ENCODE measurements at regions not wholly inside any gene's neighbourhood (a gene's known extent, or its start where the extent isn't known, plus 50 kb on each side); places are given as distances from the start of the nearest gene placed in this dataset.
"Not testable (repeated sequence)": the region's sequence is repeated elsewhere in the genome, so short reads cannot be mapped to it uniquely, and the experiment has no call there.

DNA sequence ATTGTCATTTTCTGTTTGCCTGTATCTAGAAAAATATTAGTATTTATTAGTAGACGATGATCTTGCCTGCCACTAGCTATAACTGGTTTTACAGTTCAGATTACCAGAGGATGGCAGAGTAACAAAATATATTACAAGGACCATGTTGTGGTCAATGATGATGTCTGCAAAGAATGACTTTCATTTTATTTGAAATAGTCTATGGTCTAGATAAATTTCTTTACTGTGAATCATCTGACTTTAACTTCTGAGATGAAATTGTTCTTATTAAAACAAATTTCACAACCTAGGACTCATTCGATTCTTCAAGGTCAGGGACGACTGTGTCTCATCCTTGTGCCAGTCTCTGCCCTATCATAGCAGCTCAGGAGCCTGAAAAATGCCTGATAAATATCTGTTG is 637.8 kb upstream of the KLF12 start:
- no peak for DNase-seq

GRCh38 chr13:74770361-74770760 is 636.2 kb upstream of the KLF12 start:
- DNase-seq: no peak

GRCh38 chr13:74769333-74769732 is 635.1 kb upstream of the KLF12 start:
- no peak for DNase-seq

- no peak for DNase-seq
These were observed 634.4 kb upstream of the KLF12 start for GRCh38 chr13:74768521-74769085.

- DNase-seq: no peak
These were observed 632.8 kb upstream of the KLF12 start for GRCh38 chr13:74767050-74767449.

DNA sequence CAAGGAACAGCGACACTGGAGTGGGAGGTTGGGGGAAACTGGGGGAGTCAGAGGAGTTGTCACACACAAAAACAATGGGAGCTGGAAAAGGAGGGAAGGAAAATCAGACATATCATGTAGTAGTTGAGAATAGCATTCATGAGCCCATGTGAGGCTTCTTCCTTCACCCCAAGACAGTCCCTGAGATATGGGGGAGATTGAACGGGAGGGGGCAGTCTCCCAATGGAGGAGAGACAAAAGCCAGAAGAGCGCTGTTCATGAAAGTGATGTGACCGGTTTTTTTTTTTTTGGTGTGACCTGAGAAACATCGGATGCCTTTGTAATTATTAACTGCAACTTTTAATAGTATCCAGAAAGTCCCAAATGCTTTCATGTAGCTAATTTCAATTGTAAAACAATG is 631.8 kb upstream of the KLF12 start:
- no peak for DNase-seq

GRCh38 chr13:74761801-74762757 is 627.9 kb upstream of the KLF12 start:
- DNase-seq: no peak

GRCh38 chr13:74758188-74758587 is 624.0 kb upstream of the KLF12 start:
- DNase-seq: no peak

DNA sequence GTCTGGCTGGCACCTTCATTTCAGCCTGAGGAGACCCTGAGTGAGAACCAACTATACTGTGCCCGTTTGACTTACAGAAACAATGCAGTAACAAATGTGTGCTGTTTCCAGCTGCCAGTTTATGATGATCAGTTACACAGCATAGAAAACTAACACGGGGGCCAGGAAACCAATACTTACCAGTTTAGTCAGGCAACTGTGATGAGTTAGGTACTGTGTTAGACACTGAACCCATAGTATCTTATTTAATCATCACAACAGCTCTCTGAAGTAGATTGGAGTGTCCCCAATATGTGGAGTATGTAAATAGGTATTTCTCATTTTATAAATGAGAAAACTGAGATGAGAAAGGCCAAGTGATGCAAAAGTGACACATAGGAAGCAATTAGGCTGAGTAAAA is 620.9 kb upstream of the KLF12 start:
- no peak for DNase-seq

- no peak for DNase-seq
These were observed 617.5 kb upstream of the KLF12 start for GRCh38 chr13:74751739-74752138.

- DNase-seq: no peak
These were observed 613.2 kb upstream of the KLF12 start for GRCh38 chr13:74747186-74747955.

DNA sequence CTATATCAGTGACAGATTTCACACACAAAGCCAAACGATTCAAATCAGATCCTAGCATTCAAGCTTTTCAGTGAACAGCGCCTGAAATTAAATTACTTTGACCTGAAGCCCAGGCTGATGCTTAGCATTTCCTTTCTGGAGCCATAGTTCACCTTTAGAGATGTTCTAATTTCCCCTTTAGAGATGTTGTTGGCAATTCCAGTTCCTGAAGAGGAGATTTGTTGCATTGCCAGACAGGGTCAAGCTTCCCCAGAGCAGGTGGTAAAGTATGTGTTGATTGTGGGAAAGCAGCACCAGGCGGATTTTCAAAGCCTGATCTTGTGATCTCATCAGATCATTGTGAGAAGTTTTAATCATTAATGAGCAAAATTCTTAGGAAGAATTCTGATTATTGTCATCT is 609.8 kb upstream of the KLF12 start:
- DNase-seq: no peak

GRCh38 chr13:74741732-74742131 is 607.5 kb upstream of the KLF12 start:
- no peak for DNase-seq

- no peak for DNase-seq
These were observed 598.7 kb upstream of the KLF12 start for GRCh38 chr13:74732736-74733385.

- no peak for DNase-seq
These were observed 597.5 kb upstream of the KLF12 start for GRCh38 chr13:74731731-74732130.

DNA sequence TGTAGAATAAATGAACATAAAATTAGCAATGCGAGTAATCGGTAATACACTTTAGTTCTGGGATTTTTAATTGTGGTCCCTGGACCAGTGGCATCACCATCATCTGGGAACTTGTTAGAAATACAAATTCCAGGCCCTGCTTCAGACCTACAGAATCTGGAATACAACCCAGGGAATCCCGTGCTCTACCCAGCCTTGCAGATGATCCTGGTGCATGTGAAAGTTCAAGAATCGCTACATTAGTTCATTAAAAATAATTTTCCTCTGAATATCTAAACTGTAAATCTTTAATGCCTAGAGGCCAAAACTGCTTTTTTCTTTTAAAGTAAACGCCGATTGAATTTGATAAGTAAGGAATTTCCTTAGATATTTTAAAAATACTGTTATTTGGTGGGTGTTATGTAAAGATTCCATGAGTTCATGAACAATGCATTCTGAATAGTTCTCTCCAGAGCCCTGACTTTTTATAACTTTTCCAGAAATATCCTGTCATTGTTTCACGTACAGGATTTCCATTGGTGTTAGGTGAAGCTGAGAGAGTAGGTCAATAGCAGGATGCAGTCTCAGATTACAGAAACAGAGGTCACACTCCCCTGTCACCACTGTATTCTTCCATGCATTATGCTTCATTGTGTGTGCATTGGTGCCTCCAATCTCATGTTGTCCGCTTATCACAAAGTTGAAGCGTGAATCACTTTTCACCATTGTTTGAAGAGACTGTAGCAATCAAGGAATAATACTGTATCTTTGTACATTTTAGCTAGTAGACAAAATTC is 596.5 kb upstream of the KLF12 start:
- no peak for DNase-seq

- DNase-seq: no peak
These were observed 592.0 kb upstream of the KLF12 start for GRCh38 chr13:74726206-74726605.

DNA sequence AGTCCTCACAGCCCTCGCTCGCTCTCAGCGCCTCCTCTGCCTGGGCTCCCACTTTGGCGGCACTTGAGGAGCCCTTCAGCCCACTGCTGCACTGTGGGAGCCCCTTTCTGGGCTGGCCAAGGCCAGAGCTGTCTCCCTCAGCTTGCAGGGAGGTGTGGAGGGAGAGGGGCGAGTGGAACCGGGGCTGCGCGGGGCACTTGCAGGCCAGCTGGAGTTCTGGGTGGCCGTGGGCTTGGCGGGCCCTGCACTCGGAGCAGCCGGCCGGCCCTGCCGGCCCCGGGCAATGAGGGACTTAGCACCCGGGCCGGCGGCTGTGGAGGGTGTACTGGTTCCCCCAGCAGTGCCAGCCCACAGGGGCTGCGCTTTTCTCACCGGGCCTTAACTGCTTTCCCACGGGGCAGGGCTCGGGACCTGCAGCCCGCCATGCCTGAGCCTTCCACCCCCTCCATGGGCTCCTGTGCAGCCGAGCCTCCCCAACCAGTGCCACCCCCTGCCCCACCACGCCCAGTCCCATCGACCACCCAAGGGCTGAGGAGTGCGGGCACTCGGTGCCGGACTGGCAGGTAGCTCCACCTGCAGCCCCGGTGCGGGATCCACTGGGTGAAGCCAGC is 584.1 kb upstream of the KLF12 start:
- not testable (repeated sequence) for DNase-seq

DNA sequence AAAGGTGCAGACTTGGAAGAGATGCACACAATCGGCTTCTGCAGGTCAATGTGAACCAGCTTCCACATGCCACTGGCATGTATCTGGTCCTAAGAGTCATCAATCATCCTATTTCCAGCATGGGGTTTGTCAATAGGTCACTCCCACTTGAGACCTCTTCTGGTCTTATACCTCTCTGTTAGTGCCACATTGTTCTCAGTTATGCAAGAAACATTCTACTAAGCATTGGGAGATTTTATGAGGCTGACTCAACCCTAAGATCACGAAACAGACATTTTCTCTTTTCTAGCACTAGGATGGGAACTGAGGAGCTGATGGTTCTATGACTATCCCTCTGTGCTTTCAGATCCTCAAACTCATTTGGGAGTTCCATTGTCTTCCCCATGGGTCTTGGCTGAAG is 581.5 kb upstream of the KLF12 start:
- DNase-seq: no peak

GRCh38 chr13:74710006-74710405 is 575.8 kb upstream of the KLF12 start:
- DNase-seq: no peak

- no peak for DNase-seq
These were observed 575.0 kb upstream of the KLF12 start for GRCh38 chr13:74709226-74709625.

GRCh38 chr13:74708629-74709028 is 574.4 kb upstream of the KLF12 start:
- DNase-seq: no peak
